Fibroblast of upper back skin (primary cell): ENCODE measurements at regions not wholly inside any gene's neighbourhood (a gene's known extent, or its start where the extent isn't known, plus 50 kb on each side); places are given as distances from the start of the nearest gene placed in this dataset.

Experiments used
- DNase-seq: peaks from one replicate; pipeline ENCODE4 v3.0.0-alpha.2; 2013

- no peak for DNase-seq
Observed at GRCh38 chr14:42687421-42687820, 1080.7 kb downstream of the LRFN5 start.

GRCh38 chr14:42683707-42684106 lies 1077.0 kb downstream of the LRFN5 start:
- DNase-seq, result no peak

GRCh38 chr14:42676636-42677035 lies 1070.0 kb downstream of the LRFN5 start:
- DNase-seq, result no peak

GRCh38 chr14:42673963-42674362 lies 1067.3 kb downstream of the LRFN5 start:
- no peak for DNase-seq

GRCh38 chr14:42671636-42672035 lies 1065.0 kb downstream of the LRFN5 start:
- no peak for DNase-seq

- DNase-seq, result no peak
Observed at GRCh38 chr14:42665083-42665482, 1058.4 kb downstream of the LRFN5 start.

- DNase-seq, result no peak
Observed at GRCh38 chr14:42664190-42664589, 1057.5 kb downstream of the LRFN5 start.

- no peak for DNase-seq
Observed at GRCh38 chr14:42654707-42655106, 1048.0 kb downstream of the LRFN5 start.

GRCh38 chr14:42642787-42643186 lies 1036.1 kb downstream of the LRFN5 start:
- no peak for DNase-seq

- no peak for DNase-seq
Observed at GRCh38 chr14:42633504-42634095, 1026.9 kb downstream of the LRFN5 start.

- no peak for DNase-seq
Observed at GRCh38 chr14:42629553-42629952, 1022.9 kb downstream of the LRFN5 start.

GRCh38 chr14:42628602-42629001 lies 1021.9 kb downstream of the LRFN5 start:
- no peak for DNase-seq

- no peak for DNase-seq
Observed at GRCh38 chr14:42626986-42627385, 1020.3 kb downstream of the LRFN5 start.

- no peak for DNase-seq
Observed at GRCh38 chr14:42624980-42625761, 1018.5 kb downstream of the LRFN5 start.

- DNase-seq, result no peak
Observed at GRCh38 chr14:42617005-42617404, 1010.3 kb downstream of the LRFN5 start.

GRCh38 chr14:42606839-42607238 lies 1000.2 kb downstream of the LRFN5 start:
- no peak for DNase-seq

GRCh38 chr14:42602336-42602845 lies 995.7 kb downstream of the LRFN5 start:
- DNase-seq, result no peak

GRCh38 chr14:42572032-42572431 lies 965.4 kb downstream of the LRFN5 start:
- no peak for DNase-seq

- DNase-seq, result no peak
Observed at GRCh38 chr14:42569227-42569626, 962.6 kb downstream of the LRFN5 start.

- no peak for DNase-seq
Observed at GRCh38 chr14:42565556-42565955, 958.9 kb downstream of the LRFN5 start.

- no peak for DNase-seq
Observed at GRCh38 chr14:42563313-42563712, 956.6 kb downstream of the LRFN5 start.

GRCh38 chr14:42556551-42556950 lies 949.9 kb downstream of the LRFN5 start:
- no peak for DNase-seq

- no peak for DNase-seq
Observed at GRCh38 chr14:42555365-42555764, 948.7 kb downstream of the LRFN5 start.

- DNase-seq, result no peak
Observed at GRCh38 chr14:42554091-42554490, 947.4 kb downstream of the LRFN5 start.

GRCh38 chr14:42550310-42550709 lies 943.6 kb downstream of the LRFN5 start:
- no peak for DNase-seq
